ENCODE measurements at regions not wholly inside any gene's neighbourhood (a gene's known extent, or its start where the extent isn't known, plus 50 kb on each side); places are given as distances from the start of the nearest gene placed in this dataset.
"Not testable (repeated sequence)": the region's sequence is repeated elsewhere in the genome, so short reads cannot be mapped to it uniquely, and the experiment has no call there.

DNA sequence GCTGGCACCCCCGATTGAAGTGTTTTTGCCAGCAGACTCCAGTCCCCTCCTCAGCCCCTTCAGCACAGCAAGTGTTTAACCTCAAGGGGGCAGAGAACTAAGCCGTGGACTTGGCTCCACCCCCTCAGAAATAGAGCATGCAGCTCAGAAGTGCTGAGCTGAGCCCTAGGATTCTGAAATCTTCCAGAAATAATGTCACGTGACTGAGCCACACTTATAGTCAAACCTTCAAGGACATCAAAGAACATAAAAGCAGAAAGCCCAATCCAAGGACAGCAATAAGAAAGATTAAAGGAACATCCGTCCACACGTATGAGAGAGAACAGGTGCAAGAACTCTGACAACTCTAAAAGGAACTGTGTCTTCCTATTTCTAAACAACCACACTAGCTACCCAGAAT lies 317.7 kb upstream of the LRFN5 start:
- DNase-seq (ENCODE audit: low spot score), result no peak

DNA sequence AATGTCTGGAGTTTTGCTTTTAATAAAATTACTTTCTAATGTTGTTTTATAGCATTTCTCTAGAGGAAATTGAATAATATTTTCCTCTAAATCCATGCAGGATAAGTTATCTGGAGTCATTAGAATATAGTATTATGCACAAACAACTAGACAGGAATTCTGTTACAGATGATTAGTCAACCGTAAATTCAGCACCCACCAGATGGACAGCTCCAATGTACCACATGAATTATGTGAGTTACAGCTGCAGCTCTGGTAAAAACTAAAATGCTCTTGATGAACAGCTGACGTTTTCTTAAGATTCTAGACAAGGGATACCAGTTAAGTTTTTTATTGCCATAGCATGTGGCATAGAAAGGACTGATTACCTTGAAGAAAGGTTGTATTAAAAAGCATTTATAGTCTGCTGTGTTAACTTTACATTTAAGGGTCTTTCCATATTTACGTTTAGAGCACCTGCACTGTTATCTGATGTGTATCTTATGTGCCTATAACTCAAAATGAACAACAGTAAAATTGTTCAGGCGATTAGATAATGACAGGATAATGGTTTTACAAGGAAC lies 321.4 kb upstream of the LRFN5 start:
- no peak for DNase-seq (ENCODE audit: low spot score)

DNA sequence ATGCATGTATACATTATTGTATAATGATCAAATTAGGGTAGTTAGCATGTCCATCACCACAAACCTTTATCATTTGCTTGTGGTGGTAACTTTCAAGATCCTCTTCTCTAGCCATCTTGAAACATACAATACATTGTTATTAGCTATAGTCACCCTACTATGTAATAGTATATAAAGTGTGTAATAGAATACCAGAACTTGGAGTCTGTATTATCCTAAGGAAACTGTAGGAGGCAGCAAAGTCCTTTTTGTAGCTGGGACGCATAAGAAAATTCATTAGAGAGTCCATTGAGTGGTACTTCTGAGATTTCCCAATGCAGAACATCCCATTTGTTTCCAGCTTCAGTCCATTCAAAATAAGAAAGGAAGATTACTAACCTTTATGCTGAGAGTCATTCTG lies 325.9 kb upstream of the LRFN5 start:
- no peak for DNase-seq (ENCODE audit: low spot score)

DNA sequence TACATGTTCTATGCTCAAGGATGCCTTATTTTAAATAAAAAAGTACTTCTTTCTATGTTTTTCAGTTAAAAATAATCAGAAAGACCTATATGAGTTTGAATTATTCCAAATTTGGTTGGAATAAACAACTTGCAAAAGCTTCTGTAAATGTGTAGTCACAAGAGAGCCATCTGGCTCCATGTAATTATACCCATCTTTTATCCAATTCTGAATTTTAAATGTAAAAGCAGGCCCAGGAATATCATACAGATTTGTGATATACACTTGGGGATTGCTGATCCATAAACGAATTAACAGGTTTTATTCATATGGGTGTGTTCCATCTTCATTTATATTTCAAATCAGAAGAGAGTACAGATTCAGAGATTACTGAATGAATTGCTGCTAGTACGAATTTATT lies 329.2 kb upstream of the LRFN5 start:
- no peak for DNase-seq (ENCODE audit: low spot score)

DNA sequence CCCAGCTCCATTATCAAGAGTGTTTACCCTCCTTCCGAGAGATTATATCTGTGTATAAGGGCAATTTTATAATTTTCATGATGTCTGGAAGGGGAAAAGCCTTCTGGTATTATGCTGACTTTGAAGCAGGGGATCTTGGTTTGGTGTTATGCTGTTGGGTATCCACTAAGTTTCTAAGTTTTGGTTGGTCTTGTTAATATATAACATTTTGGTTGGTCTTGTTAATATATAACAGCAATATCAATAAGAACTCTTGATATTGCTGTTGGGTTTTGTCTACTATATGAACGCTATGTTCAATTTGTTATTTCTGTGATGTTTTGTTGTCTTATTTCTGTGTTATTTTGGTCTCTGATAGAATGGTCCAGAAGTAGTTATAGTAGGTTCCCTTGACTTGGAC lies 349.2 kb upstream of the LRFN5 start:
- DNase-seq (ENCODE audit: low spot score), result no peak

DNA sequence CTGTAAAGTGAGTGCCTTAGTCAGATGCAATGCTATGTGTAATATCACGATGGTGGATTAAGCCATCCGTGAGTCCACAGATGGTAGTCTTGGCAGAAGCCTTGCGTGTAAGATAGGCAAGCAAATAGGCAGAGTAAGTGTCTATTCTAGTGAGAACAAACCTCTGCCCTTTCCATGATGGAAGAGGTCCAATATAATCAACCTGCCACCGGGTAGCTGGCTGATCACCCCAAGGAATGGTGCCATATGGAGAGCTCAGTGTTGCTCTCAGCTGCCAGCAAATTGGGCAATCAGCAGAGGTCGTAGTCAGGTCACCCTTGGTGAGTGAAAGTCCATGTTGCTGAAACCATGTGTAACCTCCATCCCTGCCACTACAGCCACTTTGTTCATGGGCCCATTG lies 371.2 kb upstream of the LRFN5 start:
- no peak for DNase-seq (ENCODE audit: low spot score)

DNA sequence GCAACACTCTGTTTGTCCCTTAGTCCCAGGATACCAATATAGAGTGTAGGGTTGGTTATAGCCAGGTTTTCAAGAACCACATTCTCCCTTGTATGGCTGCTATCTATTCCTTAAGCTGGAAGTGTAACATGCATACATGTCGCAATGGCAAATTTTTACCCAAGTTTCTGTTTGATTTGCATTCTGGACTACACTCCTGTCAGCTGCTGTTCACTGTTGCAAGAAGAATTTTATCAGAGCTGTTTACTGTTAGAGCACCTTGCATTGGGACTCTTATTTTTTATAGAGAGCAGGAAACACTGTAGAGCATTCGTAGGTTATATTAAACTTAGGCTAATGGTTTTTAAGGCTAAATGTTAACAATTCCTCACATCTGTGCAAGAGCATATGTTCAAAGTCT lies 376.0 kb upstream of the LRFN5 start:
- no peak for DNase-seq (ENCODE audit: low spot score)

DNA sequence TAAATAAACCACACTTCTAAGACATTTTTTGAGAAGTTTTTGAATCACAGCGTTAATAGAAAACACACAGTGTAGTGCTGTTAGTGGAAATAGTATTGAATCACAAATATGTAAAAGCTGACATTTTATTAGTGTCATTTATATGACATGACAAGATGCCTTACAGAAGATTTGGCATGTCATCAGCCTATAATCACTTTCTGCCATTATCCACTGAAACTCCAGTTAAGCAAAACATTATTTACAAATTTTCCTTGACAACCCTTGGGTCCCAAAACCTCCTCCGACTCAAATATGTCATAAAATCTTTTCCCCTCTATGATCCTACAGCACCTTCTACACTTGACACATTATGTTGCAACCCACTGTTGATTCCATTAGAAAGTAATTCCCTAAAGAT lies 376.9 kb upstream of the LRFN5 start:
- DNase-seq (ENCODE audit: low spot score), result no peak

DNA sequence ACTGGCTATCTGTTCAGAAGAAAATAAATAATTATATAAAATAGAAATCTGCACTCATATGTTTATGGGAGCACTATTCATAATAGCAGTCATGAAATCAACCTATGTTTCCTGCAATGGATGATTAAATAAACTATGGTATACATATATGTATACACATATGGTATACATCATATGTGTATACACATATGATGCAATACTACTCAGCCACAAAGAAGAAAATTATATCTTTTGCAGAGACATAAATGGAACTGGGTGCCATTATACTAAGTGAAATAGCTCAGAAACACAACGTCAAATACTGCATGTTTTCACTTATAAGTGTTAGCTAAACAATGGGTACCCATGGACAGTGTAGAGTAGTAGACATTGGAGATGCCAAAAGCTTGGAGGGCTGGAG lies 381.2 kb upstream of the LRFN5 start:
- no peak for DNase-seq (ENCODE audit: low spot score)

DNA sequence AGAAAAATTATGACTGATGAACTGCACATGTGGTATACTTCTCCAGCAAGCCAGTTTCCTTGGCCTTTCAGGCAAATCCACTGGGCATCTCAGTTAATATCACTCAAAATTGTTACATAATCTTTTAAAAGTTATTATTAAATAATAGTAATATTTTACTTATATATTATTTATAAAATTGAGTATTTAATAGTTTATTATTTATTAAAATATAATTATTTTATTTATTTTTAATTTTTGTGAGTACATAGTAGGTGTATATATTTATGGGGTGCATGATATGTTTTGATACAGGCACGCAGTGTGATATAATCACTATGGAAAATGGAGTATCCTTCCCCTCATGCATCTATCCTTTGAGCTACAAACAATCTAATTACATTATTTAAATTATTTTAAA lies 384.1 kb upstream of the LRFN5 start:
- DNase-seq (ENCODE audit: low spot score), result no peak

DNA sequence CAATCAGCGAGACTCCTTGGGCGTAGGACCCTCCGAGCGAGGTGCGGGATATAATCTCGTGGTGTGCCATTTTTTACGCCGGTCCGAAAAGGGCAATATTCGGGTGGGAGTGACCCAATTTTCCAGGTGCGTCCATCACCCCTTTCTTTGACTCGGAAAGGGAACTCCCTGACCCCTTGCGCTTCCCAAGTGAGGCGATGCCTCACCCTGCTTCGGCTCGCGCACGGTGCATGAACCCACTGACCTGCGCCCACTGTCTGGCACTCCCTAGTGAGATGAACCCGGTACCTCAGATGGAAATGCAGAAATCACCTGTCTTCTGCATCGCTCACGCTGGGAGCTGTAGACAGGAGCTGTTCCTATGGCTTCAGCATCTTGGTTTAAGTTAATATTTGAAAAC lies 391.7 kb upstream of the LRFN5 start:
- DNase-seq (ENCODE audit: low spot score), result not testable (repeated sequence)

DNA sequence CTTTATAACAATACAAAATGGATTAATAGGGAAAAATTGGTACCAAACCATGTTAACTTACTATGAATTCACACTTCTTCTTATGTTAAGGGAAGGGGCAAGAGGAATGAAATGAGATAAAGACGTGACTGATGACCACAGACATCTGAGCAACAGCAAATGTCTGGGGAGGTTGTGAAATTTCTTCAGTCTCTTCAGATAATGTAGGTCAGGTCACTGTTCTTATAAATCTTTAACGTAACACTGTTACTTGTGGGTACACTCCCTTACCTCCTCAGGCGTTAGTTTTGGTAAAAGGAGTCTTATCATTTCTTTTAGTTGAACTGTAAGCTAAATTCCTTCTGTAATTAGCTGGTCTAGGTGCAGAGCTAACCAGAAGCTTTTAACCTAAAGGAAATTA lies 405.0 kb upstream of the LRFN5 start:
- DNase-seq (ENCODE audit: low spot score), result no peak

DNA sequence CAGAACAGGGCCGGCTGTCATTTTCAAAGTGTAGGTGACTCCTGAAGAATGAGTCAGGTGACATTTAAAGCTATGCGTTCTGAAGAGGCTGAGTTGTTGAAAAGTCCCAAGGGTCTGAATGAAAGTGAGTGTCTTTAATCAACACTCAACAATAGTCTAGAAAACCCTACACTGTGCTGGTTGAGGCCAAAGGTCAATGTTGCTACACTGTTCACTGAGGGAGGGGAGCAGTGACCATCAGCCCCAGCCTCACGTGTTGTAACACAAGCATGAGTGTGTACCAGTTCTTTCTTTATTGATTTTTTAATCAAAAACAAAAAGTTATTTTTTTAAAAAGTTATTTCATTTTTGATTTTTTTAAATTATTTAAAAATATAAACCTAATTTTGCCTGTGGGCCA lies 418.8 kb upstream of the LRFN5 start:
- DNase-seq (ENCODE audit: low spot score), result no peak

DNA sequence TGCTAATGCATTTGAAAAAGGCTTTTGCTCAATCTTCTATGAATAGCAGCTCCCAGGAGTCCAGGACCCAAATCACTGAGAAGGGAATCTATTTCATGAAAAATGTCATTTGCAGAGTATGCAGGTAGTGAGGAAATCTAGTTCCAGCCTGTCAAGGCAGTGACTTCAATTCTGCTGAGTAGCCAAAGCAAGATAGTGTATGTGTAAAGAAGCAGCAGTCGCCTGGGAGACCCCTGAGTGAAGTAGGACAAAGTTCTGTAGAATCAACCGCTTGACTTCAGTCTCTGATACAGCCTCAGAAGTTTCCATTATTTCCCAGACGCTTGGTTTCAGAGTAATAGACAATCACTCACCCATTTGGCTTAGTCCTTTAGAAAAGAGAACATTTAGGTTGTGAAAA lies 435.6 kb upstream of the LRFN5 start:
- no peak for DNase-seq (ENCODE audit: low spot score)

DNA sequence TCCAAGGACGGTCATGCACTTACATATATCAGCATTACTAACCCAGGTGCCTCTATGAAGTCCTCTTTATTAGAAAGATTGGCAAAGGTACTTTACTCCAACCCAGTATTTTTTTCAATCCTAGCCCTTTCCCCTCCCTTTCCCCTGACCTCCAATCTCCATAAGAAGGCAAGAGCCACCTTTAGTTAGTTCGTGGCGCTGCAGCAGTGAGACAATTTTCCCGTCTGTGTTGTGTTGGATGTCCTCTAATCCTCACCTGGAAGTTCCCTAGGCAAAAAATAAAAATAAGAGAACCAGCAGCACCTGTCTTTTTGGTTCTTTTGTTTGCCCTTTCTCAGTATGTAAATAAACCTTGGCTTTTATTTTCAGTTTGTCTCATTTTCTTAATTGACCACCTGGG lies 439.6 kb upstream of the LRFN5 start:
- no peak for DNase-seq (ENCODE audit: low spot score)

DNA sequence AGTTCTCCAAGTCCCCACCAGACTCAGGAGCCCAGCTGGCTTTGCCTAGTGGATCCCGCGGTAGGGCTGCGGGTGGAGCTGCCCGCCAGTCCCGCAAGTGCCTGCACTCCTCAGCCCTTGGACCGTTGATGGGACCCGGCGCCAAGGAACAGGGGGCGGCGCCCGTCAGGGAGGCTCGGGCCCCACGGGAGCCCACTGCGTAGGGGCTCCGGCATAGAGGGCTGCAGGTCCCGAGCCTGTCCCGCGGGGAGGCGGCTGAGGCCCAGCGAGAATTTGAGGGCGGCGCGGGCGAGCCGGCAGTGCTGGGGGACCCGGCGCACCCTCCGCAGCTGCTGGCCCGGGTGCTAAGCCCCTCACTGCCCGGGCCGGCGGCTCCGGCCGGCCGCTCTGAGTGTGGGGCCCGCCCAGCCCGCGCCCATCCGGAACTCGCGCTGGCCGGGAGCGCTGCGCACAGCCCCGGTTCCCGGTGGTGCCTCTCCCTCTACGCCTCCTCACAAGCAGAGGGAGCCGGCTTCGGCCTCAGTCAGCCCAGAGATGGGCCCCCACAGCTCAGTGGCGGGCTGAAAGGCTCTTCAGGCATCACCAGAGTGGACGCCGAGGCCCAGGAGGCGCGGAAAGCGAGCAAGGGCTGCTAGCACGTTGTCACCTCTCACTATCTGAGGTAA lies 452.4 kb upstream of the LRFN5 start:
- DNase-seq (ENCODE audit: low spot score), result no peak

DNA sequence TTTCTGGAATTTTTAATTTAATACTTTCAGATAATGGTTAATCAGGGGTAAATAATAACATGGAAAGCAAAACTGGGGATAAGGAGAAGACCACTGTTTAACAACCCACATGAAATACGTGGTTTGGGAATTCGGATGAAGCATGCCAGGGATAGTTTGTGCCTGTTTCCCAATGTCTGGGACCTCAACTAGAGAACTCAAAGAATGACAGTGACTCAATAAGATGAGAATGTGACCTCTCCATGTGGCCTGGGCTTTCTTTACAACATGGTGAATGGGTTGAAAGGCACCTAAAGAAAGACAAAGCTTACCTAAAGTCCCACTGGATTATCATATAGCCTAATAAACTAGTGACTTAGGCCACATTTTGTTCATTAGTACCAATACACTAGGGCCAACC lies 460.3 kb upstream of the LRFN5 start:
- no peak for DNase-seq (ENCODE audit: low spot score)

DNA sequence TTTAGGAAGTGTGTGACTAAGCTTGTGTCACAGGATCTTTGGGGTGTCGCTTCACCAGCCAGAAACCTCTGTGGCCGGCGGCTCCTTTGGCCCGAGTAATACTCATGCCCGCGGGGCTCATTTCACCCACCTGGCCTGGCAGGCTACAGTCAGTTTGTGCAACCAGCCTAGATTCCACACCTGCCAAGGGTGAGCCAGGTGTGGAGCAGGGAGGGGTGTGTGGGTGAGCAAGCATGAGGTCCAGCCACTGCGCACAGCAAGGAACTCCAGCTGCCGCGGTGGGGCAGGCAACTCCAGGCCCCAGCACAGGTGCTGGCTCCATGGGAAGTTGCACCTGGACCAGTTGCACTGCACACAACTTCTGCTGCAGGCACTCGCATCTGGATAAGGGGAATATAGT lies 462.3 kb upstream of the LRFN5 start:
- DNase-seq (ENCODE audit: low spot score), result no peak

DNA sequence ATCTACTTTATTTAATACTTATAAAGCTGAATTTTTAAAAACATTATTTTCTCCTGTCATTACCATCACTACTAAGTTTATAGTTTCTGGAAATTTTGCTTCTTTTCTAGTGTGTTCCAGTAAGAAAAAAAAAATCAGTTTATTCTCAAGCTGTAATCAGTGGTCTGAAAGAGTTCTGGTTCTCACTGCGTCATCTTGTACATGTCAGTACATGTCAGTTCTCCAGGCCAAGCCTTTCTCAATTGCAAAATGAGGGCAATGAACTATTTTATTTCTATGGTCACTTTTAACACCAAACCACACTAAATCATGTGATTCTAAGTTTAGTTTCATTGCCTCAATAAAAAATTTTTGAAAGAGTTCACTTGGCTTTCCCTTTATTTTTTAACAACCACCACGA lies 468.9 kb upstream of the LRFN5 start:
- no peak for DNase-seq (ENCODE audit: low spot score)

DNA sequence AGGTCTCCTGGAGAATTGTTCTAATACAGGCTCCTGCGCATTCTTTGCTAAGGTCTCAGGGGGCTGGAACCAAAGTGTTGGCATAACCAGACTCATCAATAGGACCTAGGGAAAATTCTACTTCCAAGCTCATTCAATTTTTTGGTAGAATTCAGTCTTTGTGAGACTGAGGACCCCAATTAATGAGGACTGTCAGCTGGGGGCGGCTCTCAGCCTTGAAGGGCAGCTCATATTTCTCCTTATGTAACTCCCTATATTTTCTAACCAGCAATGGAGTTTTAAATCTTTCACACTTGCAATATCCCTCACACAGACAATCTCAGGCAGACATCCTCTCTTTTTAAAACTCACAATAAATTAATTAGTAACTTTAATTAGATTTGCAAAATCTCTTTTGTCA lies 476.4 kb upstream of the LRFN5 start:
- DNase-seq (ENCODE audit: low spot score), result no peak

DNA sequence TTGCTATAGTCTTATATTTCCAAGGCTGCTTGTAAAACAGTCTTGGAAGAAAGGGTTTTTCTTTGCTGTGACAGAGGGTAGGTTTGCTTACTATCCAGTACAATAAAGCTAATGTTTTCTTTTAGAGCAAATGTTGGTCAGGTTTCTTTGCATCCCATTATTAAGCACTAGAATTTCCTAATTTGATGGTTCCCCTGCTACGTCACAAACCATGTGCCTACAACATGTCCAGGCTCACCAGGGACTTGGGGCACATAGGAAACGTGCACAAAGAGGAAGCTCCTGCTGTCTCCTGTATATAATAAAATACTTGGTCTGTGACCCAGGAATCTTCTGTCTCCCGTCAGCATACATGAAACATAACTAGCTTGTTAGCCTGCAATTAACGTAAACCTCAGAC lies 486.3 kb upstream of the LRFN5 start:
- no peak for DNase-seq (ENCODE audit: low spot score)

DNA sequence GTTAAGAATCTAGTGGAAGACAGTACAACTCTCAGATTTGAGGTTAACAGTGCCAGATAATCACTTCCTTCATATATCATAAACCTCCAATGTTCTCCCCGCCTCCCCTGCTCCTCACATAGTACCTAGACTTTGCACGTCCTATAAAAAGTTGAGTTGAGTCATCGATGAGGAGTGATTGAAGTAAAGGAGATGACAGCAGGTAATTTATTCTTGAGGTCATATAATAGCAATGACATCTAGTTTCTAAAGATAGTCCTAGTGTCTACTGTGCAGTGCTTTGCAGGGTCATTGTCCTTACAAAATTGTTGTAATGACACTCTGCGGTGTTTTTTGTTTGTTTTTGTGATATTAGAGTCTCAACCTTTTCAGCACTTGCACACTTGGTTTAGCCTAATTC lies 510.5 kb upstream of the LRFN5 start:
- DNase-seq (ENCODE audit: low spot score), result no peak

DNA sequence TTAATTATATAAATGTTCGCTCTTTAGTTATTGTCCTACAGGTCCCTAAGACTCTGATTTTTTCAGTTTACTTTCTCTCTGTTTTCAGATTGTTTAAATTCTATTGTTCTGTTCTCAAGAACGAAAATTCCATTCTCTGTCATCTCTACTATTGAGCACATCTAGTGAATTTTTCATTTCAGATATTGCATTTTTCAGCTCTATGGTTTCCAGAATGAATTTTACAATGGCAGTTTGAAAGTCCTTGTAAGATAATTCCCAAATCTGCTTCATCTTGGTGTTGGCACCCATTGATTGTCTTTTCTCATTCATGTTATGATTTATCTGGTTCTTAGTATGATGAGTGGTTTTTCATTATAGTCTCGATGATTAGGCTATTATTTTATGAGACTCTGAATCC lies 519.6 kb upstream of the LRFN5 start:
- no peak for DNase-seq (ENCODE audit: low spot score)

DNA sequence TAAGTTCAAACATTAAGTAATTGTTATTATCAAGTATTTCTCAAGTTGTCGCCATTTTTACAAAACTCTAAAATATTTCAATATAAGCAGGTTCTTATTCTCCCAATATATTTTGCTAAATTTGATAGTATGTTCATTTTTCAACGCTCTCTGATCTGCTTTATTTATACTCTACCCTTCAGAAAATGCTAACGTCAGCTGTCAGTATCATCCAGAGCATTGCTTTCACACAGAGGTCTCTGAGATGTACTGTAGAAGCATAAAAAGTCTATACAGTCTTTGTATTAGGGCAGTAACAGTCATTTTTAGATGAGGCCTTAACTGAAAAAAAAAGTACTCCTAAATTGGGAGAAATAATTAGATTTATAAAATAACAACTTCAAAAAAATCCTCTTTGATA lies 533.1 kb upstream of the LRFN5 start:
- DNase-seq (ENCODE audit: low spot score), result no peak

DNA sequence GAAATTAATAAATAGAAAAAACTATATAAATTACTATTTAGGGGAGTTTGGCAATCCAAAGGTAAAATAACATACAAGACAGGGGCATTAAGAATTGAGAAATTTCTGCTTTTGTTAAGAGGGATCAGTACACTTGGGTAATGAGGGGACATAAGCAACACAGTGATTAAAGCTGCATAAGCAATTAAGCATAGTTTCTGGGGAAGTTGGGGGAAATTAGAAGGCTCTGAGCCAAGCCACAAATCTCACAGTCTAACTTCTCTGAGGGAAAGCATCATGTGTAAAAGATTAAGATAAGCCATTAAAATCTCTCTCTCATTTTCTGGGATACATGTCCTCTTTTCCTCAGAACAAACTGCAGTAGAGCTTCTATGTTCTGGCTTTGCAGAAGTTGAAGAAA lies 533.9 kb upstream of the LRFN5 start:
- DNase-seq (ENCODE audit: low spot score), result no peak
